DND-41 (cell line): ENCODE measurements at regions not wholly inside any gene's neighbourhood (a gene's known extent, or its start where the extent isn't known, plus 50 kb on each side); places are given as distances from the start of the nearest gene placed in this dataset.

Source experiments
- CTCF ChIP-seq: IDR thresholded peaks from 2 replicates; pipeline ENCODE4 v1.5.1; 2012; ENCODE audit warnings: borderline replicate concordance, low read length, moderate library complexity, mild to moderate bottlenecking; ENCODE audit not compliant: poor library complexity, severe bottlenecking; ENCODE audit errors: extremely low read depth
- EZH2 ChIP-seq: IDR thresholded peaks from 3 replicates; pipeline ENCODE4 v1.6.1; 2012; ENCODE audit warnings: borderline replicate concordance, low read depth, mild to moderate bottlenecking, moderate library complexity, low read length, inconsistent platforms; ENCODE audit not compliant: severe bottlenecking

- TF ChIP-seq EZH2 = no peak
- TF ChIP-seq CTCF = no peak
Observed at GRCh38 chr4:171636606-171637005, 176.6 kb upstream of the GALNTL6 start.
